ENCODE measurements at regions not wholly inside any gene's neighbourhood (a gene's known extent, or its start where the extent isn't known, plus 50 kb on each side); places are given as distances from the start of the nearest gene placed in this dataset.
"Not testable (repeated sequence)": the region's sequence is repeated elsewhere in the genome, so short reads cannot be mapped to it uniquely, and the experiment has no call there.

- H3K4me3 Mint-ChIP-seq; H3K27me3 Mint-ChIP-seq; H3K4me1 Mint-ChIP-seq; H3K9me3 Mint-ChIP-seq; ATAC-seq (replicated peaks); H3K36me3 Mint-ChIP-seq; DNase-seq; H3K27ac Mint-ChIP-seq: not testable (repeated sequence)
Observed at GRCh38 chrX:35221391-35221790, 278.8 kb downstream of the FAM47B start.

GRCh38 chrX:35244088-35244741 is 301.6 kb downstream of the FAM47B start:
- DNase-seq (no peak), ATAC-seq (replicated peaks) (no peak)
- H3K27ac Mint-ChIP-seq = no peak overlapping the region
- H3K4me1 Mint-ChIP-seq = no peaks in the 10 kb centered on the region
- H3K4me3 Mint-ChIP-seq = no peak overlapping the region
- peaks cover 0 to 5% of the 10 kb centered on the region in 2 donors for H3K9me3 Mint-ChIP-seq
- no peaks in the 10 kb centered on the region for H3K36me3 Mint-ChIP-seq
- no peaks in the 10 kb centered on the region for H3K27me3 Mint-ChIP-seq

- Mint-ChIP-seq H3K36me3 (no peaks in the 10 kb centered on the region), H3K27ac (no peak overlapping the region), H3K27me3 (no peaks in the 10 kb centered on the region), H3K4me3 (no peak overlapping the region), H3K9me3 (peaks cover 0 to 5% of the 10 kb centered on the region in 2 donors), H3K4me1 (no peaks in the 10 kb centered on the region)
- DNase-seq (no peak), ATAC-seq (replicated peaks) (no peak)
Observed at GRCh38 chrX:35244796-35245508, 302.4 kb downstream of the FAM47B start.

- no peak for ATAC-seq (replicated peaks)
- Mint-ChIP-seq H3K27me3 (no peaks in the 10 kb centered on the region), H3K9me3 (no peaks in the 10 kb centered on the region), H3K4me1 (no peaks in the 10 kb centered on the region), H3K36me3 (no peaks in the 10 kb centered on the region), H3K4me3 (no peak overlapping the region), H3K27ac (no peak overlapping the region)
- no peak for DNase-seq
Observed at GRCh38 chrX:35251226-35251625, 308.6 kb downstream of the FAM47B start.

- no peak overlapping the region for H3K4me3 Mint-ChIP-seq
- no peaks in the 10 kb centered on the region for H3K36me3 Mint-ChIP-seq
- DNase-seq (no peak), ATAC-seq (replicated peaks) (no peak)
- H3K4me1 Mint-ChIP-seq = no peaks in the 10 kb centered on the region
- H3K27ac Mint-ChIP-seq = no peak overlapping the region
- H3K27me3 Mint-ChIP-seq = no peaks in the 10 kb centered on the region
- no peaks in the 10 kb centered on the region for H3K9me3 Mint-ChIP-seq
Observed at GRCh38 chrX:35276115-35276514, 333.5 kb downstream of the FAM47B start.

GRCh38 chrX:35285289-35285962 is 342.8 kb downstream of the FAM47B start:
- no peak overlapping the region for H3K27ac Mint-ChIP-seq
- H3K36me3 Mint-ChIP-seq = no peaks in the 10 kb centered on the region
- peaks cover 1 to 2% of the 10 kb centered on the region in 2 donors for H3K9me3 Mint-ChIP-seq
- no peaks in the 10 kb centered on the region for H3K27me3 Mint-ChIP-seq
- ATAC-seq (replicated peaks) = no peak
- no peaks in the 10 kb centered on the region for H3K4me1 Mint-ChIP-seq
- DNase-seq = no peak
- no peak overlapping the region for H3K4me3 Mint-ChIP-seq

GRCh38 chrX:35288657-35289056 is 346.1 kb downstream of the FAM47B start:
- H3K4me1 Mint-ChIP-seq = no peaks in the 10 kb centered on the region
- H3K27ac Mint-ChIP-seq = no peak overlapping the region
- H3K27me3 Mint-ChIP-seq = no peaks in the 10 kb centered on the region
- ATAC-seq (replicated peaks) (no peak), DNase-seq (no peak)
- H3K9me3 Mint-ChIP-seq = peaks cover 0 to 1% of the 10 kb centered on the region in 2 donors
- no peak overlapping the region for H3K4me3 Mint-ChIP-seq
- no peaks in the 10 kb centered on the region for H3K36me3 Mint-ChIP-seq

GRCh38 chrX:35289952-35290351 is 347.4 kb downstream of the FAM47B start:
- DNase-seq (no peak), ATAC-seq (replicated peaks) (no peak)
- Mint-ChIP-seq H3K4me1 (no peaks in the 10 kb centered on the region), H3K9me3 (no peaks in the 10 kb centered on the region), H3K4me3 (no peak overlapping the region), H3K36me3 (no peaks in the 10 kb centered on the region), H3K27ac (no peak overlapping the region), H3K27me3 (no peaks in the 10 kb centered on the region)

GRCh38 chrX:35291013-35291412 is 348.4 kb downstream of the FAM47B start:
- Mint-ChIP-seq H3K36me3 (no peaks in the 10 kb centered on the region), H3K9me3 (no peaks in the 10 kb centered on the region), H3K4me3 (no peak overlapping the region), H3K27me3 (no peaks in the 10 kb centered on the region), H3K27ac (no peak overlapping the region), H3K4me1 (no peaks in the 10 kb centered on the region)
- DNase-seq (no peak), ATAC-seq (replicated peaks) (no peak)

- no peaks in the 10 kb centered on the region for H3K4me1 Mint-ChIP-seq
- H3K27me3 Mint-ChIP-seq = no peaks in the 10 kb centered on the region
- no peak for DNase-seq
- H3K36me3 Mint-ChIP-seq = no peaks in the 10 kb centered on the region
- no peak overlapping the region for H3K4me3 Mint-ChIP-seq
- ATAC-seq (replicated peaks) = no peak
- no peaks in the 10 kb centered on the region for H3K9me3 Mint-ChIP-seq
- no peak overlapping the region for H3K27ac Mint-ChIP-seq
Observed at GRCh38 chrX:35292522-35292921, 349.9 kb downstream of the FAM47B start.

GRCh38 chrX:35305037-35305436 is 362.4 kb downstream of the FAM47B start:
- not testable (repeated sequence) for H3K4me3 Mint-ChIP-seq; H3K36me3 Mint-ChIP-seq; ATAC-seq (replicated peaks); DNase-seq; H3K27ac Mint-ChIP-seq; H3K4me1 Mint-ChIP-seq; H3K27me3 Mint-ChIP-seq
- H3K9me3 Mint-ChIP-seq = peaks cover 9 to 16% of the 10 kb centered on the region in 2 donors

- ATAC-seq (replicated peaks) (no peak), DNase-seq (no peak)
- H3K4me3 Mint-ChIP-seq = no peak overlapping the region
- no peaks in the 10 kb centered on the region for H3K4me1 Mint-ChIP-seq
- H3K36me3 Mint-ChIP-seq = no peaks in the 10 kb centered on the region
- H3K27ac Mint-ChIP-seq = no peak overlapping the region
- H3K9me3 Mint-ChIP-seq = no peaks in the 10 kb centered on the region
- no peaks in the 10 kb centered on the region for H3K27me3 Mint-ChIP-seq
Observed at GRCh38 chrX:35339796-35340195, 397.2 kb downstream of the FAM47B start.

GRCh38 chrX:35340465-35340864 is 397.9 kb downstream of the FAM47B start:
- no peak overlapping the region for H3K4me3 Mint-ChIP-seq
- no peak overlapping the region for H3K27ac Mint-ChIP-seq
- no peaks in the 10 kb centered on the region for H3K9me3 Mint-ChIP-seq
- ATAC-seq (replicated peaks) = no peak
- DNase-seq = no peak
- H3K36me3 Mint-ChIP-seq = no peaks in the 10 kb centered on the region
- no peaks in the 10 kb centered on the region for H3K27me3 Mint-ChIP-seq
- no peaks in the 10 kb centered on the region for H3K4me1 Mint-ChIP-seq

- Mint-ChIP-seq H3K36me3 (no peaks in the 10 kb centered on the region), H3K4me3 (no peak overlapping the region), H3K4me1 (no peaks in the 10 kb centered on the region), H3K27ac (no peak overlapping the region), H3K9me3 (peaks cover 7 to 15% of the 10 kb centered on the region in 2 donors), H3K27me3 (no peaks in the 10 kb centered on the region)
- ATAC-seq (replicated peaks) (no peak), DNase-seq (no peak)
Observed at GRCh38 chrX:35351212-35351611, 408.6 kb downstream of the FAM47B start.

Measured in stimulated activated naive B cell treated with anti-CD40 and anti-IgM and Interleukin-4, amounts not matched to agents 10 μg/mL and 1 μg/mL and 100 μg/mL, for 72 hours (primary cell).